GM18868 (cell line): ENCODE measurements at regions not wholly inside any gene's neighbourhood (a gene's known extent, or its start where the extent isn't known, plus 50 kb on each side); places are given as distances from the start of the nearest gene placed in this dataset.
A peak's percentile ranks its signal among the peaks of the same experiment; 100 is the strongest.

ENCODE experiments used
- ATAC-seq: cut with Tn5 transposase; IDR thresholded peaks from one replicate; pipeline ENCODE4 v1.9.1; 2021; ENCODE audit warnings: mild to moderate bottlenecking, moderate library complexity; ENCODE audit not compliant: unreplicated experiment

- ATAC-seq: no peak
Measured at GRCh38 chr13:89267734-89268133, 1596.6 kb downstream of the SLITRK5 start.

DNA sequence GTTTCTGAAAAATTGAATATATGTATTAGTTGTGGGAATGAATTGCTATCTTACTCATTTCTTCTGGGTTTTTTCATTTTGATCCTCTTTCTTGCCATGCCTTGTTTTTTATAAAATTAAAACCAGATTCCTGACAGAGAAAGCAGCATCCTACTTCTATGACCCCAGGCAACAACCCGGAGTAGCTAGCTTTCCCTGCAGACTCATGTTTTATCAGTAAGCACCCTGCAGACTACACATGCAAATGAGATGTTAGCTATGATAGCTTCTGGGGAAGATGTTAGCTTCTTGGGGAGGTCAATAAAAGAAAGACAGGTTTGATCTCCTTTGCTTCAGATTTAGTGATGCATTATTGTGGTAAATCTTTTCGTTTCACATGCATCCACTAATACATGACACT is 1598.6 kb downstream of the SLITRK5 start:
- no peak for ATAC-seq

- ATAC-seq: no peak
Measured at GRCh38 chr13:89270736-89271135, 1599.6 kb downstream of the SLITRK5 start.

GRCh38 chr13:89279374-89279773 is 1608.2 kb downstream of the SLITRK5 start:
- ATAC-seq: no peak

- no peak for ATAC-seq
Measured at GRCh38 chr13:89281331-89281730, 1610.2 kb downstream of the SLITRK5 start.

GRCh38 chr13:89282241-89282640 is 1611.1 kb downstream of the SLITRK5 start:
- no peak for ATAC-seq

- no peak for ATAC-seq
Measured at GRCh38 chr13:89287381-89287780, 1616.2 kb downstream of the SLITRK5 start.

- ATAC-seq: no peak
Measured at GRCh38 chr13:89294115-89294867, 1623.1 kb downstream of the SLITRK5 start.

GRCh38 chr13:89307278-89307677 is 1636.1 kb downstream of the SLITRK5 start:
- ATAC-seq: peak; percentile 70

GRCh38 chr13:89310943-89311672 is 1639.9 kb downstream of the SLITRK5 start:
- ATAC-seq: no peak

DNA sequence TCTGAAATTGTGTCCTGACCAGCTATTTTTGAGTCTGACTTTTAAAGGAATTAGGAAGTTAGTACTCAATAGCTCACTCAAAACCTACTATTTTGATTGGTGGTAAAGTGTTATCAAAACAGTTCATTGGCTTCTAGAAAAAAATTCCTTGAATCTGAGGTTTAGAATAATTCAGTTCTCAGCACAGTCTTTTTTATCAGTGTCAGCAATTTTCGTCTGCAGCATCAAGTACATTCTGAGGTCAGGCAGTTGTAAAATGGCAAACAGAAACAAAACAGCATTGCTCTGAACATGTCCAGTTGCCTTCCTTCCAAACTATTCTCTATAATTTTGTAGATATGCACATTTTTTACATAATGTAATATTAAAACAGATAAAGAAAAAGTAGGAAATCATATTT is 1644.1 kb downstream of the SLITRK5 start:
- ATAC-seq: no peak

GRCh38 chr13:89322466-89322865 is 1651.3 kb downstream of the SLITRK5 start:
- no peak for ATAC-seq

- ATAC-seq: no peak
Measured at GRCh38 chr13:89324582-89324981, 1653.4 kb downstream of the SLITRK5 start.

DNA sequence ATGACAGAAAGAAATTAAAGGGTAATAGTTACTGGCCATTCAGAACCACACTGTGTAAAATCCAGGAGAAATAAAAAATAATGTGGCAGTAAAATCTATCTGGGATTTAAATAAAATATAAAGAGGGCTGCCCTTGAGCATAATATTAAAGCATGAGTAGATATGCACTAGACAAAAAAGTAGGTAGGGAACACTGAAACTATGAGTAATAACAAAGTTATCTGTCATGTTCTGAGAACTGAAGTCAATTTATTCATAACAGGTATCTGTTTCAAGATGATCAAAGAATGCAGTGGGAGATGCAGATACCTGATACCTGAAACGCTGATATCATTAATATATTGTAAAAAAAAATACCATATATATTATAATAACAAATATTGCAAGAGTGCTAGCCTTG is 1672.0 kb downstream of the SLITRK5 start:
- no peak for ATAC-seq

GRCh38 chr13:89352384-89352783 is 1681.2 kb downstream of the SLITRK5 start:
- ATAC-seq: no peak

DNA sequence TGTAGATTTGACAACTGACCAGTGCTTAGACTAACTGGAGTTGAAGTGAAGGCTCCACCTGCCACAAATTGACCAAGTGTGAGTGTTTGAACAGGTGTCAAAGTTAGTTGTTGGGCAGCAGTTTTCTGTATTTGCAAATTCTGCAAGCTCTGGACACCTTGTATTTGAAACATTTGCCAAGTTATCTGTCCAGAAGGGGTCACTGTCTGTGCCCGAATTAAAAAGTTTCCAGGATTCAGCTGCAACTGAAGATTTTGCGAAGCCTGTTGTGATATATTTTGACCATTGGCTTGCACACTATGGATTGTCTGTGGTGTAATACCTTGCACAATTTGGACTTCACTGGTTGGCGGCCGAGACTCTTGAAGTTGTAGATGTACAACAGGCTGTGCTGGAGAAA is 1690.7 kb downstream of the SLITRK5 start:
- no peak for ATAC-seq

DNA sequence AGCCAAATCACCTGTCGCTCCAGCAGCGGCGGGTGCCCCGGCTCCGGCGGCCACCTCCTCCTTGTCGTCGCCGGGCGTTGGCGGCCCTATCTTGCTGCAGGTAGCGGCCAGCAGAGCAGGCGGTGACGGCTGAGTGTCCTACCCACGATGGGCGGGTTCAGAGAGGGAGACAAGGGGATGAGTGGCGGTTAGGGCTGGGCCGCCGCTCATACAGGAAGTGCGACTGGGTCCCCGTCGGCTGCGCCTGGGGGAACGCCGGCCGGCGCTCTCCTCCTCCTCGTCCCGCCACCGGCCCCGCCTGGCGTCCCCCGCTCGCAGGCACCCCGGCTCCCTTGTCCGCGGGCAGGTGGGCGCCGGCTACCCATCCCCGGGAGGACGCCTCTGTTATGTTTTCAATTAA is 1692.0 kb downstream of the SLITRK5 start:
- ATAC-seq: no peak

DNA sequence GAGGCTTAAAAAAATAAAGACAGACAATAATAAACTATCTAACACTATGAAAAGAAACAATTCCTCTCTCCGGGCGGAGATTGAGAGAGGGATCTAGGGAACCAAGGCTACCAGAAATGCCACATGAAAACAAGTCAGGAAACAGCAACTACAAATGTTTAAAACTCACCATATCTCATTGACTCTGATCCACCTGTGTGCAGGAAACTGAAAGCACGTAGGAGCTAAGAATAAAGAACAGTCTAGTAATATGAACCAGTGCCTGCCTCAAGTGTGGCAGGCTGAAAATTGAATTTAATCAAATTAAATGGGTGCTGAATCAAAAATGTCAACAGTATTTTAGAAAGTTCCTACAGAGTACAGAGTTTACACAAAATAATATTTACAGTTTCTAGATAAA is 1701.0 kb downstream of the SLITRK5 start:
- no peak for ATAC-seq

DNA sequence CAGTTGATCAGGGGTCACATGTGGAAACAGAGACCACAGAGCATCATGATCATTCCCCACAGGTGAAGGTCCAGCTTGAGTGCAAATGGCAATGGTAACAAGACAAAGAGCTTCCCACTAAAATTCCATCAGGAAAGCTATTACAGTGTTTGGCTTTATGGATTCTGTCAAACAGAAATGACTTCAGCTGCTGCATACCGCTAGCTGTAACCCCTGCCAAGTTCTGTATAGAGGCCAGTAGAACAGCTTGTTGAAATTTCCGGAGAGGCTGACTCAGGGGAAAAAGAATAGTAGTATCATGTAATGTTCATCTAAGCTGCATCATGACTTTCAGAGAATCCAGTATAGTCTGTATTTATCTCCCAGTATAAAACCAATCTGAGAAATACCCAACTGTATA is 1704.7 kb downstream of the SLITRK5 start:
- no peak for ATAC-seq

DNA sequence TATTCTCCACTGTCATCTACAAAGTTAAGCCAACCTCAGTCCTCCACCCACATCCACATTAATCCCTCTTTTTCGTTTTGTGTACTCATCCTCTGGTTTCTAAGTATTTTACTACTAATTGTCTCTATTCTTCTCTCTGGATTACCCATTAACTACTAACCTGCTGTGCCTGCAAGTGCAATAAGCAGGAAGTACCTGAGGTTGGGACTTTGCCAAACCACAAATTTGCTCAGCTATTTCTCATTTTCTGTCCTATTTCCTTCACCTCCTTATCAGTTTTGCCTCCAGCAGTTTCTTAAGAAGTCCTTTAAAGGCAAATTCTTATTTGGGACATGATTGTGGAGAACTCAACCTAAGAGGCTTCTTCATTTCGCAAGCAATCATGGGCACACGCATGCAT is 1708.9 kb downstream of the SLITRK5 start:
- no peak for ATAC-seq

- no peak for ATAC-seq
Measured at GRCh38 chr13:89382981-89383380, 1711.8 kb downstream of the SLITRK5 start.

DNA sequence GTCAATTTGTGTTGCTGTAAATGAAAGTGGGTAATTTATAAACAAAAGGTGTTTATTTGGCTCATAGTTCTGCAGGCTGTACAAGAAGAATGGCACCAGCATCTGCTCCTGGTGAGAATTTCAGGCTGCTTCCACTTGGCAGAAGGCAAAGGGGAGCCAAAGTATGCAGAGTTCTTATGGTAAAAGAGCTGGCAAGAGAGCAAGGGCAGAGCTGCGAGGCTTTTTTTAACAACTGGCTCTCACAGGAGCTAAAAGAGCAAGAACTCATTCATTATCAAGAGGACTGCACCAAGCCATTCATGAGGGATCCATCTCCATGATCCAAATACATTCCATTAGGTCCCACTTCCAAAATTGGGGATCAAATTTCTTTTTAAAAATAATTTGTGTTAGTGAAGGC is 1712.7 kb downstream of the SLITRK5 start:
- no peak for ATAC-seq
